ENCODE measurements at regions not wholly inside any gene's neighbourhood (a gene's known extent, or its start where the extent isn't known, plus 50 kb on each side); places are given as distances from the start of the nearest gene placed in this dataset.

GRCh38 chr2:67338601-67339233 lies 58.4 kb upstream of the ETAA1 start:
- DNase-seq (ENCODE audit: low spot score) = no peak

GRCh38 chr2:67339234-67339885 lies 57.8 kb upstream of the ETAA1 start:
- DNase-seq (ENCODE audit: low spot score) = no peak

GRCh38 chr2:67340133-67341011 lies 56.8 kb upstream of the ETAA1 start:
- no peak for DNase-seq (ENCODE audit: low spot score)

GRCh38 chr2:67341012-67341318 lies 56.2 kb upstream of the ETAA1 start:
- DNase-seq (ENCODE audit: low spot score) = no peak

GRCh38 chr2:67341336-67341735 lies 55.8 kb upstream of the ETAA1 start:
- DNase-seq (ENCODE audit: low spot score) = no peak

GRCh38 chr2:67342394-67342793 lies 54.7 kb upstream of the ETAA1 start:
- DNase-seq (ENCODE audit: low spot score) = no peak

GRCh38 chr2:67346718-67347407 lies 50.3 kb upstream of the ETAA1 start:
- peak; percentile 10 for DNase-seq (ENCODE audit: low spot score)

All from H4 (cell line).